Thoracic aorta (tissue), 2 donors: ENCODE measurements at regions not wholly inside any gene's neighbourhood (a gene's known extent, or its start where the extent isn't known, plus 50 kb on each side); places are given as distances from the start of the nearest gene placed in this dataset.
"Not testable (repeated sequence)": the region's sequence is repeated elsewhere in the genome, so short reads cannot be mapped to it uniquely, and the experiment has no call there.

Source experiments
- ATAC-seq: fragments of 150-250 bp; one replicate; pipeline ENCODE4 v1.8.0; 2017; ENCODE audit warnings: low read depth; ENCODE audit not compliant: insufficient number of reproducible peaks, low FRiP score
- DNase-seq: peaks from one replicate; pipeline ENCODE4 v3.0.0-alpha.2; 2020; ENCODE audit warnings: low spot score
- H3K27ac ChIP-seq, 2 donors: fragments of 200-600 bp; sonication (generic); 1 replicate in 1 of 2; 2 replicates in 1 of 2; pipeline ENCODE4 v1.5.1; 2016; ENCODE audit warnings: mild to moderate bottlenecking in 2 of 2, moderate library complexity in 2 of 2
- H3K27me3 ChIP-seq: fragments of 200-600 bp; sonication (generic); replicated peaks from 2 replicates; pipeline ENCODE4 v1.6.0; 2016; ENCODE audit warnings: mild to moderate bottlenecking; ENCODE audit not compliant: insufficient read depth
- H3K36me3 ChIP-seq: fragments of 200-600 bp; sonication (generic); one replicate; pipeline ENCODE4 v1.5.1; 2016
- H3K4me1 ChIP-seq, 2 donors: fragments of 200-600 bp; sonication (generic); 1 replicate in 1 of 2; 2 replicates in 1 of 2; pipeline versions ENCODE4 v1.5.1 to v1.6.0; 2016; ENCODE audit warnings: low read depth in 2 of 2, mild to moderate bottlenecking in 1 of 2; ENCODE audit not compliant: control insufficient read depth in 1 of 2
- H3K4me3 ChIP-seq: fragments of 200-600 bp; sonication (generic); 2 replicates; pipeline ENCODE4 v1.5.1; 2016; ENCODE audit warnings: mild to moderate bottlenecking
- H3K9me3 ChIP-seq: fragments of 200-600 bp; sonication (generic); 2 replicates; pipeline ENCODE4 v1.5.1; 2016

DNA sequence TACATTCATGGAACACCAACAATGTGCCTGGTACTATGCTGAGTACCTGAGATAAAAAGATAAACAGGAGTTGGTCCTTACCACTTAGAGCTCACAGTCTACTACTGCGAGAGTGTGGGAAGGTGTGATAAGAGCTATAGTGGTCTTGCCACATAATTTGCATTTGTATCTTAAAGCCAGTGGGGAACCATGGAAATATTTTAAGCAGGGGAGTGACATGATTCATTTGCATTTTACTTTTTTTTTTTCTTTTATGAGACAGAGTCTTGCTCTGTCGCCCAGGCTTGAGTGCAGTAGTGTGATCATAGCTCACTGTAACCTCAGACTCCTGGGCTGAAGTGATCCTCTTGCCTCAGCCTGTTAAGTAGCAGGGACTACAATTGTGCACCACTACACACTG is 53.6 kb downstream of the SRGAP2 start:
- not testable (repeated sequence) for DNase-seq

DNA sequence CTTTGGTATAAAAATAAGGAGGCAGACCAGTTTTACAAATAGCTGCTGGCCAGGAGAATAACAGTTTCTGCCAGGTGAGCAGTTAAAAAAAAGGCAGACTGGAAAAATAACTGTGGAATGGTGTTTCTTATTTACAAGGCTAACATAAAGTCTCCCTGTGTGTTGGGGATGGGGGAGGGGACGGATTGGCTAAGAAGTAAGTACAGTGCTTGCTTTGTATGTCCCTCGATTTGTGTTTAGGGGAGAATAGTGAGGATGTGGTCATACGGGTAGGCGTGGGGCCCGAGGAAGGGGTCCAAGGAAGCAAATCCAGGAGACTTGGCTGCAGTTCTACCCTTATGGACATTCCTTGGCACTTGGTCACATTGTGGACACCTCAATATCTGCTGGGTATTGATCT is 58.1 kb downstream of the SRGAP2 start:
- H3K27ac ChIP-seq, H3K4me1 ChIP-seq, H3K9me3 ChIP-seq, H3K27me3 ChIP-seq, H3K4me3 ChIP-seq, H3K36me3 ChIP-seq, ATAC-seq, DNase-seq: not testable (repeated sequence)

More for the DNA sequence above, 53.6 kb downstream of the SRGAP2 start:
- not testable (repeated sequence) for H3K27ac ChIP-seq, H3K9me3 ChIP-seq, H3K36me3 ChIP-seq, H3K4me3 ChIP-seq, ATAC-seq, H3K4me1 ChIP-seq, H3K27me3 ChIP-seq

DNA sequence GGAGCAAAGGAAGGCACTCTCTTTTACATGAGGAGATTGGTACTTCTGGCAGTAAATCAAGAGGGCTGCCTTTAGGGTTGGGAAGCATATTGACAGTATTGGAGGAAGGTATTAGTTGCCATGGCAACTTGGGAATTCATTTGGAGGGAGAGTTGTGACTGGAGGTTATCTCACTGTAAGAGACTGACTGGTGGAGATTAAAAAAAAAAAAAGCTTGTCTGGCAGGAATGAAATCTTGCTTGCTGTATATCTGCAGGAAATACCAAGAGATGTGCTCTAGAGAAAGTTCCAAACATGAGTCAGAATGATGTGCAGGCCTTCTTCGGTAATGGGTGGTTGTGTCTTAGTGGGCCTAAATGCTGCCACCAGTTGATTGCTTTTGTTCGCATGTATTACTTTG is 59.1 kb downstream of the SRGAP2 start:
- H3K4me3 ChIP-seq, H3K36me3 ChIP-seq, ATAC-seq, H3K9me3 ChIP-seq, H3K4me1 ChIP-seq, H3K27me3 ChIP-seq, H3K27ac ChIP-seq, DNase-seq: not testable (repeated sequence)

DNA sequence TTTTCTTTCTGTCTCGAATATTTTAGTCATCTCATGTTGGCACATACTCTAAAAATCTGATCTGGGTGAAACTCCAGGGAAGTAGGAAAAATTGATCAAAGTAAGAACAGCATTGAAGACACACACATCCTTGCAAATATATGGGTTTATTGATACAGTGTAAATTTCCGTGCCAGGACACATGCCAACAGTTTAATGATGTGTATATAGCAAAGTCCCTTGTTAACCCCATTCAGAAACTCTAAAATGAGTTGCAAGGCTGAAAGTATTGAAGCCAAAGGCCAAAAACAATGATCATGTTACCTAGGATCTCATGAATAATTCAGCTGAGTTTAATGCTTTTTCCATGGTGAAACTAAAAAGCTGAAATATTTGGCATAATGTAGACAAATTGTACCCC is 61.6 kb downstream of the SRGAP2 start:
- not testable (repeated sequence) for H3K4me1 ChIP-seq, H3K9me3 ChIP-seq, H3K36me3 ChIP-seq, H3K27me3 ChIP-seq, ATAC-seq, DNase-seq, H3K27ac ChIP-seq, H3K4me3 ChIP-seq

DNA sequence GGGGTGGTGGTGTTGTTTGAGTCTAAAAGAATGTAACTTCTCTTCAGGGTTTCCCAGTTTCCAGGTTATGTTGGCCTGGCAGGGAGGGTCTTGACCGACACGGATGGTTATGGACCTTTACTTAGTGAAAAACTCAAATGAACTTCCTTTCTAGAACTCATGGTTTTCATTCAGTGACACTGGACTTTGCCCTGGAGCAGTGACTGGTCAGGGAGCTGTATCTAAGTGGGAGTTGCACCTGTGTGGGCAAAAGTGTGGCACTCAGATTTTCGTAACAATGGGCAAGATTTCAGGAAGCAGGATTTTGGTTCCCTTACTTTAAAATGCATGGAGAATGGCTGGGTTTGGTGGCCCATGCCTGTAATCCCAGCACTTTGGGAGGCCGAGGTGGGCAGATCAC is 67.8 kb downstream of the SRGAP2 start:
- not testable (repeated sequence) for H3K4me1 ChIP-seq, H3K27me3 ChIP-seq, DNase-seq, H3K27ac ChIP-seq, H3K9me3 ChIP-seq, H3K36me3 ChIP-seq, ATAC-seq, H3K4me3 ChIP-seq

DNA sequence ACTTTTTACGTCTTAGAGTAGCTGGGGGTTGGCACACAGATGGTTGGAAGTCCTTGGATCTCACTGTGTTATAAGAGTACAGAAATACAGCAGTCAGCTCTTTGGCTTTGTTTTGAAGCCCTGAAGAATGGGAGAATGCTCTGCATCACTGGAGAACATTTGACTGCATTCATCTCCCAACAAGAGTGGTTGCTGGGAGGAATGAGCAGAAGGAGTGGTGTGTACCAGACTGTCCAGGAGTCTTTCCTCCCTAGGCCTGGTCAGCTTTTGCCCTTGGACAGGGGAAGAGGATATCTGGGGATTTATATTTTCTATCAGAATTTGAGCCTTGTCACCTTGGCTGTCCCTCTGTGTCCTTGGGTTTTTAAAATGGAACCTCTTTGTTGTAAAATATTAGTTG is 69.8 kb downstream of the SRGAP2 start:
- H3K27me3 ChIP-seq, H3K36me3 ChIP-seq, H3K4me1 ChIP-seq, H3K4me3 ChIP-seq, H3K9me3 ChIP-seq, ATAC-seq, H3K27ac ChIP-seq, DNase-seq: not testable (repeated sequence)

DNA sequence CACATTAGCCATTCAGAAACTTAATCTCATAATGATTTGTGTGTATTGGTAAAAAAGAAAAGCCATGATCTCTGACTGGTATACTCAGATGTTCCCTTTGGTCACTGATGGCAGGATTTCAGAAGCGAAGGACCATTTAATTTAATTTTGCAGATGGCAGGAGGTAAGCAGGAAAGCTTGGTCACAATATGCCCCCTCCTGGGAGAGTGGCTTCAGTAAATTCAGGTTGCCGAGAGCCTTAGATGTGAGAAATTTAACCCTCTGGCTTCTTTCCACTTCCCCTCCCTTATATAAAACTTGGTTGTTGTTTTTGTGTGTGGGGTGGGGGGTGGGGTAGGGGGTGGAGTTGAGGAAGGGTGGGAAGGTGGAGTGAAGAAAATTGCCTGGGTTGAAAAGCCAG is 72.8 kb downstream of the SRGAP2 start:
- not testable (repeated sequence) for H3K36me3 ChIP-seq, H3K27ac ChIP-seq, H3K4me3 ChIP-seq, ATAC-seq, H3K27me3 ChIP-seq, DNase-seq, H3K4me1 ChIP-seq, H3K9me3 ChIP-seq

DNA sequence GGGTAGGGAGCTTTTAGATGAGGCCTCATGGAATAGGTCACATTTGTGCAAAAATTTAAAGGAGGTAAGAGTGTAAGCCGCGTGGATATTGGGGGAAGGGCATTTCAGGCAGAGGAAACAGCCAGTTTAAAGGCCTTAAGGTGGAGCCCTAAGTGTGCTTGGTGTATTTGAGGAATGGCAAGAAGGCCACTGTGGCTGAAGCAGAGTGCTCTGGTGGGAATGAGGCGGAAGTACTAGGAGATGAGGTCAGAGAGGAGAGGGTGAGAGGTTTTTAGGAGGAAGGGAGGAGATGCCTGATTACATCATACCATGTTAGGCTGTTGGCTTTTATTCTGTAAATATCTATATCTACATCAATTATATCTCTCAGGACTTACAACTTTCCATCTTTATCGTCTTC is 75.3 kb downstream of the SRGAP2 start:
- not testable (repeated sequence) for H3K9me3 ChIP-seq, H3K36me3 ChIP-seq, H3K4me3 ChIP-seq, H3K4me1 ChIP-seq, H3K27me3 ChIP-seq, H3K27ac ChIP-seq, ATAC-seq, DNase-seq

DNA sequence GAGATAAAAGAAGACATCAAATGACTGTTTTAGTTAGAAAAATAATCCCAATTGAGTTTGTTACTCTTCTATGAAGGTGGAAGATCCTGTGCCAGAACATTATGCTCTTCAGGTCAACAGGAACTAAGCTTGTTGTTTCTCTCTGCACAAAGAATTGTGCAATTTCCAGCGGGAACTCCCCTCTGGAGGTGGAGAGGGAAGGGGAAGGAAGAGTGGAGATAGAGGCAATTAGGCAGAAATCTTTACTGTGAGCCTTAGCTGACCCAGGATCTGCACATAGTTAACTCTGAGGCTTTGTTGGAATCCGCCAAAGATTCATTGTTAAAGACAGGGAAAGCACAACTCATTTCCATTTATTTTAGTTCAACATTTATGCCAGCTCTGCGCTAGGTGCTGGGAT is 77.3 kb downstream of the SRGAP2 start:
- not testable (repeated sequence) for H3K27ac ChIP-seq, H3K4me1 ChIP-seq, ATAC-seq, H3K27me3 ChIP-seq, H3K4me3 ChIP-seq, H3K36me3 ChIP-seq, H3K9me3 ChIP-seq, DNase-seq

DNA sequence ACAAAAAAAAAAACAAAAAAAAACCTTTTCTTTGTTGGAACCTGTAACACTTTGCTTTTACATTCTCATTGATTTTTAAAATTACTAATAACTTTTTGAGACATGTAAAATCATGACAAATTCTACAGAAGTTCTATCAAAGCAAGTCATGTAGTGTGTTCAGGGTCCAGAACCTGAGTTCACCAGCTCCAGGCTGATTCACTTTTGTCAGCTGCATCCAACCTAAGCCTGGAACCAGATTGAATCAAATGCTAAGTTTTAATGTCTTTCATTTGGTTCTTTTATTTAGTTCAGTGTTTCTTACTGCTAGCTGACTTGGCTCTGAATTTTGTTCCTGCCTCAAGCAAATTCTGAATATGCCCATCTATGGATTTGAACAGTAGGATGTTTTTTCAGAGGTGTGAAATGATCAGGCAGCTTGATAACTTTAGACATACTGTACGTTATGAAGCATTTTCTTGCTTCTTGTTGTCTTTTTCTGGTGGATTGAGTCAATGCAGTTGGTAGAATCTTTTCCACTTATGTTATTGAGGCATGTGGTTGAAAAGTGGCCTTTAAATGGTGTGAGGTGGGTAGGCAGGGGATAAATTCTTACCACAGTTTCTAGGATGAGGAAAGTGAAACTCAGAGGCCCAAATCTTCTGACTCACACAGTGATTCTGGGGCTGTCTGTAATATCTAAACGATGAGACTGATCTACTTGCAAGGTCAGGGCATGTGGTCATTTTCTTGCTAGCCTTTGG is 78.7 kb downstream of the SRGAP2 start:
- not testable (repeated sequence) for DNase-seq, H3K36me3 ChIP-seq, H3K27ac ChIP-seq, H3K4me3 ChIP-seq, H3K9me3 ChIP-seq, H3K4me1 ChIP-seq, ATAC-seq, H3K27me3 ChIP-seq

DNA sequence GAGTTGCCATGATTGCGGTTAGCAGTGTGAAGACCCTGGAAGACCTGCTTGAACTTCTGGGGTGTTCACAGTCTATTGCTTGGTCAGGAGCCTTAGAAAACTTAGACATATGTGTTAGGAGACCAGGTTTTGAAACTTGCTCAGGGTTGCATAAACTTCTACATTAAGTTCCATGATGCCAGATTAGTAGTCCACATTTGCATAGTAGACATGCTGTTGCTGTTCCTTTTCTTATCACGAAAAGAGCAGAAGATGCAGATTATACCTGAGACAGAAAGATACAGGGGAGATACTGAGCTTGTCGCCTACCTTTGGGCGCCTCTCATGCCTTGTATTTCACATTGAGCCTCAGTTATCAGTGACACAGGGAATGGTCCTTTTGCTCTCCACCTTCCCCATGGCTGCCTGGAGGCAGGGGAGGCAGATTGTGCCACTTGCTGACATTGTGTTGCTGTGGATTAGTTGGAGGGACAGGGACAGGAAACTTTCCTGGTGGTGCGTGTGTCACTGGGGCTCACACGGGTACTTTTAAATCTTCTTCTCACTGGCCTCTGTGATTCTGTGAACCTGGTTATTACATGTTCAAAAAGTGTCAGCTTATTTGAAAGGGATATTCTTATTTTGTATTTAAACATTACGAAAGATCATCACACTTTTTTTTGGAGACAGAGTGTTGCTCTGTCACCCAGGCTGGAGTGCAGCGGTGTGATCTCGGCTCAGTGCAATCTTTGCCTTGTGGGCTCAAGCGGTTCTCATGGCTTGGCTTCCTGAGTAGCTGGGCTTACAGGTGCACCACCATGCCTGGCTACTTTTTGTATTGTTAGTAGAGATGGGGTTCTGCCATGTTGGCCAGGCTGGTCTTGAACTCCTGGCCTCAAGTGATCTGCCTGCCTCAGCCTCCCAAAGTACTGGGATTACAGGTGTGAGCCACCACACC is 82.0 kb downstream of the SRGAP2 start:
- not testable (repeated sequence) for H3K4me3 ChIP-seq, H3K9me3 ChIP-seq, H3K4me1 ChIP-seq, DNase-seq, ATAC-seq, H3K36me3 ChIP-seq, H3K27ac ChIP-seq, H3K27me3 ChIP-seq

DNA sequence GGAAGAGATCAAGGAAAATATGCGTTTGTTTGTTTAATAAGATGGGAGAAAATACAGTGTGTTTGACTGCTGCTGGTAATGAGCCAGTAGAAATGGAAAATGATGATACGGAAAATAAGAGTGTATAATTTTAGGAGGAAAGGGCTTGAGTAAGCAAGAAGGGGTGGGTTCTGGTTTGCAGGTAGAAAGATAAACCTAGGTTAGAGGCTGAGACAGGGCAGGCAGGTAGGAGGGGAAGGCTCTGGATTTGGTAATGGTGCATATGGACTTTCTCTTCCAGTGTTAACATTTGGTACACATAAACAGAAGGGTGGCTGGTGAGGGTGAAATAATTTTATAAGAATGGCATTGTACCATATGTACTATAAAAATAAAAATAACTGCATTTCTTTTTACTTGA is 84.4 kb downstream of the SRGAP2 start:
- not testable (repeated sequence) for H3K4me1 ChIP-seq, H3K9me3 ChIP-seq, H3K36me3 ChIP-seq, H3K4me3 ChIP-seq, H3K27me3 ChIP-seq, ATAC-seq, H3K27ac ChIP-seq, DNase-seq
